Neural cell (in vitro differentiated cells): ENCODE measurements at regions not wholly inside any gene's neighbourhood (a gene's known extent, or its start where the extent isn't known, plus 50 kb on each side); places are given as distances from the start of the nearest gene placed in this dataset.

Experiments used
- H2AFZ ChIP-seq: fragments of 200-600, 300-800 bp; sonication (generic), shearing (Covaris generic); 2 replicates; pipeline ENCODE4 v1.6.0; 2014; ENCODE audit warnings: low read depth, mild to moderate bottlenecking, antibody characterized with exemption, low read length, moderate library complexity
- H3F3A ChIP-seq: fragments of 200-600 bp; shearing (Covaris generic); 2 replicates; pipeline ENCODE4 v1.6.1; 2016; ENCODE audit warnings: mild to moderate bottlenecking, moderate library complexity, mixed read lengths, antibody characterized with exemption, low read length; ENCODE audit not compliant: insufficient read depth, poor library complexity, severe bottlenecking
- H3K27ac ChIP-seq: fragments of 200-600, 300-800 bp; sonication (generic), shearing (Covaris generic); 2 replicates; pipeline ENCODE4 v1.5.1; 2014; ENCODE audit warnings: mild to moderate bottlenecking, low read length, moderate library complexity
- H3K27me3 ChIP-seq: fragments of 300-800, 200-600 bp; sonication (generic), shearing (Covaris generic); 2 replicates; pipeline ENCODE4 v1.6.0; 2014; ENCODE audit warnings: mild to moderate bottlenecking, low read depth, low read length, moderate library complexity; ENCODE audit not compliant: insufficient read depth
- H3K36me3 ChIP-seq: fragments of 300-800, 200-600 bp; sonication (generic), shearing (Covaris generic); 2 replicates; pipeline ENCODE4 v1.5.1; 2014; ENCODE audit warnings: mild to moderate bottlenecking, antibody characterized with exemption, low read length, moderate library complexity; ENCODE audit not compliant: insufficient read depth
- H3K4me2 ChIP-seq: fragments of 300-800, 200-600 bp; sonication (generic), shearing (Covaris generic); 2 replicates; pipeline ENCODE4 v1.6.0; 2014; ENCODE audit warnings: mild to moderate bottlenecking, low read length
- H3K4me3 ChIP-seq: fragments of 300-800, 200-600 bp; sonication (generic), shearing (Covaris generic); 2 replicates; pipeline ENCODE4 v1.5.1; 2014; ENCODE audit warnings: mild to moderate bottlenecking, low read length, moderate library complexity
- H3K79me2 ChIP-seq: fragments of 200-600 bp; shearing (Covaris generic); replicated peaks from 2 replicates; pipeline ENCODE4 v1.6.0; 2014; ENCODE audit warnings: mild to moderate bottlenecking, low read length, moderate library complexity; ENCODE audit not compliant: insufficient read depth
- H3K9ac ChIP-seq: fragments of 300-800, 200-600 bp; sonication (generic), shearing (Covaris generic); 2 replicates; pipeline ENCODE4 v1.6.1; 2016; ENCODE audit warnings: mild to moderate bottlenecking, low read length, mixed read lengths
- H3K9me2 ChIP-seq: fragments of 200-600 bp; shearing (Covaris generic); 2 replicates; pipeline ENCODE4 v1.6.1; 2016; ENCODE audit warnings: mild to moderate bottlenecking, low read length, mixed read lengths; ENCODE audit not compliant: insufficient read depth
- H3K9me3 ChIP-seq: fragments of 200-600, 300-800 bp; sonication (generic), shearing (Covaris generic); 2 replicates; pipeline ENCODE4 v1.6.1; 2016; ENCODE audit warnings: mild to moderate bottlenecking, mixed run types, low read length, moderate library complexity, mixed read lengths
- H4K20me1 ChIP-seq: fragments of 200-600 bp; shearing (Covaris generic); 2 replicates; pipeline ENCODE4 v1.6.1; 2016; ENCODE audit warnings: mild to moderate bottlenecking, mixed run types; ENCODE audit not compliant: insufficient read depth
- EP300 ChIP-seq: fragments of 450-650 bp; conservative IDR thresholded peaks from 2 replicates; pipeline ENCODE4 v1.6.1; 2014; ENCODE audit warnings: antibody characterized with exemption, mild to moderate bottlenecking, moderate library complexity; ENCODE audit not compliant: poor library complexity, severe bottlenecking
- EZH2 ChIP-seq: fragments of 200-600, 300-800 bp; shearing (Covaris generic), sonication (generic); IDR thresholded peaks from 2 replicates; pipeline ENCODE4 v1.6.1; 2014; ENCODE audit warnings: antibody characterized with exemption, low read length, borderline replicate concordance, mild to moderate bottlenecking; ENCODE audit not compliant: insufficient read depth, poor library complexity, severe bottlenecking
- MXI1 ChIP-seq: fragments of 450-650 bp; conservative IDR thresholded peaks from 2 replicates; pipeline ENCODE4 v1.6.1; 2014; ENCODE audit warnings: antibody characterized with exemption, mild to moderate bottlenecking; ENCODE audit not compliant: poor library complexity, severe bottlenecking
- POLR2AphosphoS5 ChIP-seq: IDR thresholded peaks from 2 replicates; pipeline ENCODE4 v1.6.1; 2012
- RAD21 ChIP-seq: fragments of 450-650 bp; conservative IDR thresholded peaks from 2 replicates; pipeline ENCODE4 v1.6.1; 2014; ENCODE audit warnings: antibody characterized with exemption, mild to moderate bottlenecking, moderate library complexity
- REST ChIP-seq: IDR thresholded peaks from 2 replicates; pipeline ENCODE4 v1.6.1; 2012; ENCODE audit warnings: borderline replicate concordance
- SMC3 ChIP-seq: fragments of 450-650 bp; conservative IDR thresholded peaks from 2 replicates; pipeline ENCODE4 v1.6.1; 2014; ENCODE audit warnings: antibody characterized with exemption, mild to moderate bottlenecking, moderate library complexity; ENCODE audit not compliant: poor library complexity
- TAF1 ChIP-seq: IDR thresholded peaks from 2 replicates; pipeline ENCODE4 v1.6.1; 2012; ENCODE audit warnings: low read depth
- TF ChIP-seq, protein P1 (sequence below): fragments of 450-650 bp; IDR thresholded peaks from 2 replicates; pipeline ENCODE4 v1.5.1; 2014; ENCODE audit warnings: antibody characterized with exemption, mild to moderate bottlenecking, moderate library complexity; ENCODE audit not compliant: poor library complexity, severe bottlenecking

DNA sequence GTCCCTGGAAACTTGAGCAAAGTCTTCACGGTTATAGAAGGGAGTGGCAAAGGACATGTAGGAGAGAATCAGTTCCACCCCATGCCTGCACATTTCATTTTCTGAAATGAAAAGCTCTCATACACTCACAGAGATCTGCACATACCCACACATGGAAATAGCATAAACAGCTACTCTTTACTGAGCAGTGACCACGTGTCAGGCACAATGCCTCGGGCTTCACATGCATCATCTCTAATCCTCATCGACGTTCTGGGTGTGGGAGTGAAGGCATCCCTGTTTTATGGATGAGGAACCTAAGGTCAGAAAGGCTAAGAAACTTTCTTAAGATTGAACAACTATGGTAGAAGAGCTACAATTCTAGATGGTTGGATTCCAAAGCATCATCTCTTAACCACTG is 198.8 kb downstream of the DAD1 start:
- H3K4me2 ChIP-seq, result no peak overlapping the region
- H4K20me1 ChIP-seq, result no peaks in the 10 kb centered on the region
- H3K9me2 ChIP-seq, result no peaks in the 10 kb centered on the region
- H3K4me3 ChIP-seq, result no peak overlapping the region
- H3K9ac ChIP-seq, result no peak overlapping the region
- H3K36me3 ChIP-seq, result no peaks in the 10 kb centered on the region
- H3K27ac ChIP-seq, result no peak overlapping the region
- H3K27me3 ChIP-seq, result no peaks in the 10 kb centered on the region
- H2AFZ ChIP-seq, result no peak overlapping the region
- TF ChIP-seq, protein P1, sequence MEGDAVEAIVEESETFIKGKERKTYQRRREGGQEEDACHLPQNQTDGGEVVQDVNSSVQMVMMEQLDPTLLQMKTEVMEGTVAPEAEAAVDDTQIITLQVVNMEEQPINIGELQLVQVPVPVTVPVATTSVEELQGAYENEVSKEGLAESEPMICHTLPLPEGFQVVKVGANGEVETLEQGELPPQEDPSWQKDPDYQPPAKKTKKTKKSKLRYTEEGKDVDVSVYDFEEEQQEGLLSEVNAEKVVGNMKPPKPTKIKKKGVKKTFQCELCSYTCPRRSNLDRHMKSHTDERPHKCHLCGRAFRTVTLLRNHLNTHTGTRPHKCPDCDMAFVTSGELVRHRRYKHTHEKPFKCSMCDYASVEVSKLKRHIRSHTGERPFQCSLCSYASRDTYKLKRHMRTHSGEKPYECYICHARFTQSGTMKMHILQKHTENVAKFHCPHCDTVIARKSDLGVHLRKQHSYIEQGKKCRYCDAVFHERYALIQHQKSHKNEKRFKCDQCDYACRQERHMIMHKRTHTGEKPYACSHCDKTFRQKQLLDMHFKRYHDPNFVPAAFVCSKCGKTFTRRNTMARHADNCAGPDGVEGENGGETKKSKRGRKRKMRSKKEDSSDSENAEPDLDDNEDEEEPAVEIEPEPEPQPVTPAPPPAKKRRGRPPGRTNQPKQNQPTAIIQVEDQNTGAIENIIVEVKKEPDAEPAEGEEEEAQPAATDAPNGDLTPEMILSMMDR, result no peak
- TF ChIP-seq EP300 (no peak), MXI1 (no peak), REST (no peak), EZH2 (no peak), RAD21 (no peak), POLR2AphosphoS5 (no peak), SMC3 (no peak), TAF1 (no peak)
- no peaks in the 10 kb centered on the region for H3K9me3 ChIP-seq
- no peaks in the 10 kb centered on the region for H3F3A ChIP-seq
- no peaks in the 10 kb centered on the region for H3K79me2 ChIP-seq

DNA sequence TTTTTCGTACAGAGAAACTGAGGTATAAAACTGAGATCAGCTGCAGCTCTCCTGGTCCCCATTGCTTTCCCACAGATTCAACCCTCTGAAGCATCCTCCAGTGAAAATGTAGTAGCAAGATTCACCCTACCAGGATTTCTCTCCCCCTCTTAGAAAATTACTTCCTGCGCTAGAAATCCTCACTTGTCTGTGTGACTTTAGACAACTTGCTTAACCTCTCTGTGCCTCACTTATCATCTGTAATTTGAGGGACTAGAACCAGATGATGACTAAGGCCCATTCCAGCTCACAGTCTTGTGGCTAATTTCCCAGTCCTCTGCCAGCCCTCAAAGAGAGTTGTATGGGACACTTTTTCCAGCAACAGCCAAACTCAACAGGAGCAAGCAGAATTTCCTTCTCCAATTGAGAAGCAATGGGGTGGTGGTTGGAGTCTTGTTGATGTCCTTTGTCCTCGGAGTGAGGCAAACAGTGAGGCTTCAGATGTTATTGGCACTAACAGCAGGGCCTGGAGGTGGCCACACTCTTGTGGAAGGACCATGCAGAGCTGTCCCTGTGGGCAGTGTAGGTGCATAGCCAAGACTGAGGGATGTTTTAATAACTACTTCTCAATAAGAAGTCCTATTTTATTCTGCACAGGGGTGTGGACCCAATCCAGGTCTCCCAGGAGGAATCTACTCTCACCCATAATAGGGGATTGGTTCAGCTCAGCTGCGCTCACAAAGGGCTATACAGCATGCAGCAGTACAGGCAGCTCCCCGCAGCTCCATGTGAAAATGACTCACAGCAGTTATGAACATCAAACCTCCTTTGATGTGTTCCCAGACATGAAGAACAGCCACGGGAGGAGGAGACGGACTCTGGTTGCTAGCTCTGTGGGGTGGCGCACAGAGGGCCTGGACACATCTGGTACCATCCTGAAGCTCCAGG is 200.1 kb downstream of the DAD1 start:
- Histone ChIP-seq H3K36me3 (no peaks in the 10 kb centered on the region), H3K4me3 (no peak overlapping the region), H3K27ac (no peak overlapping the region), H3K27me3 (no peaks in the 10 kb centered on the region), H4K20me1 (no peaks in the 10 kb centered on the region), H3K9me3 (no peaks in the 10 kb centered on the region), H2AFZ (no peak overlapping the region), H3K9me2 (no peaks in the 10 kb centered on the region), H3K79me2 (no peaks in the 10 kb centered on the region), H3K9ac (no peak overlapping the region), H3F3A (no peaks in the 10 kb centered on the region), H3K4me2 (no peak overlapping the region)
- TF ChIP-seq EZH2, result no peak
- TF ChIP-seq, protein P1, result no peak
- TF ChIP-seq SMC3, result no peak
- no peak for TF ChIP-seq POLR2AphosphoS5
- no peak for TF ChIP-seq REST
- TF ChIP-seq EP300, result no peak
- no peak for TF ChIP-seq MXI1
- TF ChIP-seq RAD21, result no peak
- no peak for TF ChIP-seq TAF1
